ENCODE measurements at regions not wholly inside any gene's neighbourhood (a gene's known extent, or its start where the extent isn't known, plus 50 kb on each side); places are given as distances from the start of the nearest gene placed in this dataset.

- H3K4me3 ChIP-seq (ENCODE audit: low read depth, low read length): no peak overlapping the region
Measured at GRCh38 chr9:90010793-90011192, 406.0 kb downstream of the GADD45G start.

GRCh38 chr9:90012949-90013348 lies 408.1 kb downstream of the GADD45G start:
- H3K4me3 ChIP-seq (ENCODE audit: low read depth, low read length): no peak overlapping the region

- no peak overlapping the region for H3K4me3 ChIP-seq (ENCODE audit: low read depth, low read length)
Measured at GRCh38 chr9:90013778-90014177, 409.0 kb downstream of the GADD45G start.

- no peak overlapping the region for H3K4me3 ChIP-seq (ENCODE audit: low read depth, low read length)
Measured at GRCh38 chr9:90014421-90014820, 409.6 kb downstream of the GADD45G start.

GRCh38 chr9:90016272-90016671 lies 411.5 kb downstream of the GADD45G start:
- no peak overlapping the region for H3K4me3 ChIP-seq (ENCODE audit: low read depth, low read length)

- no peak overlapping the region for H3K4me3 ChIP-seq (ENCODE audit: low read depth, low read length)
Measured at GRCh38 chr9:90017679-90018078, 412.9 kb downstream of the GADD45G start.

GRCh38 chr9:90018688-90019087 lies 413.9 kb downstream of the GADD45G start:
- no peak overlapping the region for H3K4me3 ChIP-seq (ENCODE audit: low read depth, low read length)

- H3K4me3 ChIP-seq (ENCODE audit: low read depth, low read length): no peak overlapping the region
Measured at GRCh38 chr9:90019626-90020025, 414.8 kb downstream of the GADD45G start.

GRCh38 chr9:90020276-90020871 lies 415.6 kb downstream of the GADD45G start:
- no peak overlapping the region for H3K4me3 ChIP-seq (ENCODE audit: low read depth, low read length)

GRCh38 chr9:90021216-90021906 lies 416.5 kb downstream of the GADD45G start:
- H3K4me3 ChIP-seq (ENCODE audit: low read depth, low read length): no peak overlapping the region

GRCh38 chr9:90022474-90022873 lies 417.7 kb downstream of the GADD45G start:
- no peak overlapping the region for H3K4me3 ChIP-seq (ENCODE audit: low read depth, low read length)

GRCh38 chr9:90023861-90024260 lies 419.0 kb downstream of the GADD45G start:
- no peak overlapping the region for H3K4me3 ChIP-seq (ENCODE audit: low read depth, low read length)

GRCh38 chr9:90024409-90024808 lies 419.6 kb downstream of the GADD45G start:
- H3K4me3 ChIP-seq (ENCODE audit: low read depth, low read length): no peak overlapping the region

- no peak overlapping the region for H3K4me3 ChIP-seq (ENCODE audit: low read depth, low read length)
Measured at GRCh38 chr9:90024823-90025222, 420.0 kb downstream of the GADD45G start.

- H3K4me3 ChIP-seq (ENCODE audit: low read depth, low read length): no peak overlapping the region
Measured at GRCh38 chr9:90025816-90026215, 421.0 kb downstream of the GADD45G start.

GRCh38 chr9:90027296-90027790 lies 422.5 kb downstream of the GADD45G start:
- no peak overlapping the region for H3K4me3 ChIP-seq (ENCODE audit: low read depth, low read length)

- no peak overlapping the region for H3K4me3 ChIP-seq (ENCODE audit: low read depth, low read length)
Measured at GRCh38 chr9:90029386-90029785, 424.6 kb downstream of the GADD45G start.

- H3K4me3 ChIP-seq (ENCODE audit: low read depth, low read length): no peak overlapping the region
Measured at GRCh38 chr9:90029996-90030395, 425.2 kb downstream of the GADD45G start.

GRCh38 chr9:90032296-90033027 lies 427.6 kb downstream of the GADD45G start:
- no peak overlapping the region for H3K4me3 ChIP-seq (ENCODE audit: low read depth, low read length)

- H3K4me3 ChIP-seq (ENCODE audit: low read depth, low read length): no peak overlapping the region
Measured at GRCh38 chr9:90033028-90033650, 428.3 kb downstream of the GADD45G start.

GRCh38 chr9:90034071-90034470 lies 429.3 kb downstream of the GADD45G start:
- H3K4me3 ChIP-seq (ENCODE audit: low read depth, low read length): no peak overlapping the region
